K562 (cell line): ENCODE measurements at regions not wholly inside any gene's neighbourhood (a gene's known extent, or its start where the extent isn't known, plus 50 kb on each side); places are given as distances from the start of the nearest gene placed in this dataset.

Source experiments
- DDX20 ChIP-seq: fragments of 450-650 bp; IDR thresholded peaks from 2 replicates; pipeline ENCODE4 v1.6.1; 2016; ENCODE audit warnings: missing genetic modification characterization, low read depth, mild to moderate bottlenecking, missing compliant biosample characterization, moderate library complexity
- EGR1 ChIP-seq: fragments of 450-650 bp; conservative IDR thresholded peaks from 2 replicates; pipeline ENCODE4 v1.6.1; 2017; ENCODE audit warnings: mild to moderate bottlenecking
- EHMT2 ChIP-seq: fragments of 450-650 bp; IDR thresholded peaks from 2 replicates; pipeline ENCODE4 v1.6.1; 2018; ENCODE audit warnings: antibody characterized with exemption
- FIP1L1 ChIP-seq: fragments of 200-400 bp; formaldehyde crosslinking; IDR thresholded peaks from 2 replicates; pipeline ENCODE4 v1.6.1; 2018; ENCODE audit warnings: mild to moderate bottlenecking, low read depth, low read length; ENCODE audit not compliant: poor library complexity, severe bottlenecking
- GATAD2A ChIP-seq: fragments of 450-650 bp; IDR thresholded peaks from 2 replicates; pipeline ENCODE4 v1.6.1; 2017
- GTF2F1 ChIP-seq: IDR thresholded peaks from 2 replicates; pipeline ENCODE4 v1.6.1; 2011; ENCODE audit warnings: low read depth, low read length, improper control_type of control experiment
- JUN ChIP-seq, 2 experiments: sonication (generic) in 1 of 2; formaldehyde crosslinking in 1 of 2; IDR thresholded peaks; 2 replicates each; pipeline versions ENCODE4 v1.6.1 to v1.8.0; 2012 to 2022; ENCODE audit warnings: borderline replicate concordance in 2 of 2, mild to moderate bottlenecking in 2 of 2, improper control_type of control experiment in 1 of 2, low read depth in 1 of 2, low read length in 1 of 2, missing genetic modification reagents in 1 of 2
- KDM2B ChIP-seq: fragments of 250-450 bp; sonication (Bioruptor Pico); IDR thresholded peaks from 2 replicates; pipeline ENCODE4 v1.8.0; 2021; ENCODE audit warnings: mild to moderate bottlenecking, moderate library complexity
- POLR2AphosphoS5 ChIP-seq: IDR thresholded peaks from 2 replicates; pipeline ENCODE4 v1.6.1; 2011; ENCODE audit warnings: mild to moderate bottlenecking, low read depth, low read length, moderate library complexity; ENCODE audit not compliant: control insufficient read depth, insufficient read depth
- RBBP5 ChIP-seq: fragments of 200-600 bp; sonication (generic); IDR thresholded peaks from 2 replicates; pipeline ENCODE4 v1.6.1; 2012; ENCODE audit warnings: borderline replicate concordance, mild to moderate bottlenecking, low read length, control low read depth, inconsistent platforms; ENCODE audit not compliant: insufficient read depth, poor library complexity, severe bottlenecking
- RBM15 ChIP-seq: fragments of 200-400 bp; formaldehyde crosslinking; IDR thresholded peaks from 2 replicates; pipeline ENCODE4 v1.6.1; 2018; ENCODE audit warnings: mild to moderate bottlenecking, low read length, moderate library complexity; ENCODE audit not compliant: insufficient read depth
- RFX7 ChIP-seq: fragments of 250-450 bp; sonication (Bioruptor Pico); IDR thresholded peaks from 2 replicates; pipeline ENCODE4 v1.5.1; 2021; ENCODE audit warnings: mild to moderate bottlenecking
- SMAD4 ChIP-seq: fragments of 250-450 bp; sonication (Bioruptor Pico); conservative IDR thresholded peaks from 2 replicates; pipeline ENCODE4 v1.8.0; 2021; ENCODE audit warnings: inconsistent platforms, mild to moderate bottlenecking, moderate library complexity
- TFAM ChIP-seq: fragments of 250-450 bp; sonication (Bioruptor Pico); conservative IDR thresholded peaks from 2 replicates; pipeline ENCODE4 v1.5.0; 2021; ENCODE audit warnings: mild to moderate bottlenecking, moderate library complexity
- XRCC5 ChIP-seq: fragments of 200-400 bp; formaldehyde crosslinking; IDR thresholded peaks from 2 replicates; pipeline ENCODE4 v1.6.1; 2017; ENCODE audit warnings: low read depth, mild to moderate bottlenecking, low read length
- ZBTB40 ChIP-seq, 2 experiments: fragments of 450-650 bp in 1 of 2; sonication (generic) in 1 of 2; formaldehyde crosslinking in 1 of 2; IDR thresholded peaks; 2 replicates each; pipeline versions ENCODE4 v1.7.1 to v1.9.0; 2016 to 2022; ENCODE audit warnings: inconsistent platforms in 1 of 2, mild to moderate bottlenecking in 1 of 2, missing genetic modification reagents in 1 of 2
- ZC3H11A ChIP-seq: IDR thresholded peaks from 2 replicates; pipeline ENCODE4 v1.6.1; 2012; ENCODE audit warnings: low read depth, low read length, improper control_type of control experiment
- ZNF24 ChIP-seq: fragments of 450-650 bp; IDR thresholded peaks from 2 replicates; pipeline ENCODE4 v1.6.1; 2016
- ZNF778 ChIP-seq: fragments of 450-650 bp; formaldehyde crosslinking; IDR thresholded peaks from 2 replicates; pipeline ENCODE4 v1.4.0; 2020; ENCODE audit warnings: mild to moderate bottlenecking, moderate library complexity

- TF ChIP-seq ZNF778 (no peak), JUN (IDR thresholded peaks at IDR 0.05; ENCODE audit: borderline replicate concordance, low read depth, low read length) (peak; percentile 43; the same call in 1 of the 2 replicates), JUN (CRISPR knock-in tag; IDR thresholded peaks at IDR 0.05; ENCODE audit: borderline replicate concordance) (no peak), RBM15 (no peak), FIP1L1 (no peak), KDM2B (CRISPR knock-in tag) (no peak), TFAM (CRISPR knock-in tag) (no peak), RBBP5 (no peak), POLR2AphosphoS5 (peak; percentile 96), DDX20 (tag) (no peak), GTF2F1 (no peak), EGR1 (no peak), GATAD2A (peak; percentile 84), RFX7 (CRISPR knock-in tag) (no peak), XRCC5 (no peak), EHMT2 (no peak), SMAD4 (CRISPR knock-in tag) (peak; percentile 88), ZBTB40 (IDR thresholded peaks at IDR 0.05) (no peak), ZBTB40 (CRISPR knock-in tag; IDR thresholded peaks at IDR 0.05) (no peak), ZC3H11A (no peak), ZNF24 (peak; percentile 37; the same call in 1 of the 2 replicates)
These were observed 80.7 kb upstream of the NABP1 start (continued) for GRCh38 chr2:191597186-191597751.
